WTC11 (cell line): ENCODE measurements at regions not wholly inside any gene's neighbourhood (a gene's known extent, or its start where the extent isn't known, plus 50 kb on each side); places are given as distances from the start of the nearest gene placed in this dataset.

Experiments
- ATF3 ChIP-seq: sonication (generic); formaldehyde crosslinking; conservative IDR thresholded peaks from 2 replicates; pipeline ENCODE4 v1.8.1; 2022; ENCODE audit warnings: mild to moderate bottlenecking, missing genetic modification reagents
- CREB1 ChIP-seq: sonication (generic); formaldehyde crosslinking; IDR thresholded peaks from 2 replicates; pipeline ENCODE4 v1.8.0; 2023; ENCODE audit warnings: mild to moderate bottlenecking, missing genetic modification reagents
- CTCF ChIP-seq: fragments of 200-600 bp; IDR thresholded peaks from 2 replicates; pipeline ENCODE4 v1.8.0; 2022; ENCODE audit warnings: antibody characterized with exemption
- E2F4 ChIP-seq: sonication (generic); formaldehyde crosslinking; IDR thresholded peaks from 2 replicates; pipeline ENCODE4 v1.8.1; 2022; ENCODE audit warnings: low read depth, mild to moderate bottlenecking, moderate library complexity, missing genetic modification reagents, borderline replicate concordance
- FOXJ3 ChIP-seq: sonication (generic); formaldehyde crosslinking; IDR thresholded peaks from 2 replicates; pipeline ENCODE4 v1.9.0; 2021; ENCODE audit warnings: missing genetic modification reagents, mild to moderate bottlenecking, borderline replicate concordance
- FOXP4 ChIP-seq: sonication (generic); formaldehyde crosslinking; IDR thresholded peaks from 2 replicates; pipeline ENCODE4 v1.8.0; 2022; ENCODE audit warnings: mild to moderate bottlenecking, missing genetic modification reagents
- JUN ChIP-seq: sonication (generic); formaldehyde crosslinking; IDR thresholded peaks from 2 replicates; pipeline ENCODE4 v1.8.0; 2023; ENCODE audit warnings: mild to moderate bottlenecking, missing genetic modification reagents
- OVOL2 ChIP-seq: fragments of 250-450 bp; sonication (Bioruptor Pico); IDR thresholded peaks from 2 replicates; pipeline ENCODE4 v1.9.0; 2021; ENCODE audit warnings: mild to moderate bottlenecking, borderline replicate concordance
- SMAD3 ChIP-seq: sonication (generic); formaldehyde crosslinking; IDR thresholded peaks from 2 replicates; pipeline ENCODE4 v1.8.0; 2022; ENCODE audit warnings: missing genetic modification reagents, mild to moderate bottlenecking, borderline replicate concordance
- TCF7 ChIP-seq: sonication (generic); formaldehyde crosslinking; IDR thresholded peaks from 2 replicates; pipeline ENCODE4 v1.8.0; 2022; ENCODE audit warnings: mild to moderate bottlenecking, low read depth, missing genetic modification reagents, moderate library complexity
- TEAD4 ChIP-seq: sonication (generic); formaldehyde crosslinking; IDR thresholded peaks from 2 replicates; pipeline ENCODE4 v1.8.0; 2022; ENCODE audit warnings: mild to moderate bottlenecking, missing genetic modification reagents
- USF2 ChIP-seq: sonication (generic); formaldehyde crosslinking; IDR thresholded peaks from 2 replicates; pipeline ENCODE4 v1.8.1; 2023; ENCODE audit warnings: mild to moderate bottlenecking, missing genetic modification reagents, moderate library complexity
- ZNF138 ChIP-seq: sonication (generic); formaldehyde crosslinking; conservative IDR thresholded peaks from 2 replicates; pipeline ENCODE4 v1.8.1; 2022; ENCODE audit warnings: mild to moderate bottlenecking, moderate library complexity, missing genetic modification reagents

GRCh38 chr4:104766676-104767075 lies 272.0 kb upstream of the CXXC4 start:
- no peak for TF ChIP-seq OVOL2 (CRISPR knock-in tag)
- TF ChIP-seq CTCF, result no peak
- no peak for TF ChIP-seq SMAD3 (CRISPR knock-in tag)
- no peak for TF ChIP-seq USF2 (CRISPR knock-in tag)
- TF ChIP-seq JUN (CRISPR knock-in tag), result no peak
- no peak for TF ChIP-seq FOXJ3 (CRISPR knock-in tag)
- no peak for TF ChIP-seq ATF3 (CRISPR knock-in tag)
- no peak for TF ChIP-seq TCF7
- TF ChIP-seq CREB1, result no peak
- no peak for TF ChIP-seq E2F4
- TF ChIP-seq ZNF138 (CRISPR knock-in tag), result no peak
- TF ChIP-seq TEAD4 (CRISPR knock-in tag), result no peak
- TF ChIP-seq FOXP4 (CRISPR knock-in tag), result no peak
